ENCODE measurements at regions not wholly inside any gene's neighbourhood (a gene's known extent, or its start where the extent isn't known, plus 50 kb on each side); places are given as distances from the start of the nearest gene placed in this dataset.
"Not testable (repeated sequence)": the region's sequence is repeated elsewhere in the genome, so short reads cannot be mapped to it uniquely, and the experiment has no call there.

DNA sequence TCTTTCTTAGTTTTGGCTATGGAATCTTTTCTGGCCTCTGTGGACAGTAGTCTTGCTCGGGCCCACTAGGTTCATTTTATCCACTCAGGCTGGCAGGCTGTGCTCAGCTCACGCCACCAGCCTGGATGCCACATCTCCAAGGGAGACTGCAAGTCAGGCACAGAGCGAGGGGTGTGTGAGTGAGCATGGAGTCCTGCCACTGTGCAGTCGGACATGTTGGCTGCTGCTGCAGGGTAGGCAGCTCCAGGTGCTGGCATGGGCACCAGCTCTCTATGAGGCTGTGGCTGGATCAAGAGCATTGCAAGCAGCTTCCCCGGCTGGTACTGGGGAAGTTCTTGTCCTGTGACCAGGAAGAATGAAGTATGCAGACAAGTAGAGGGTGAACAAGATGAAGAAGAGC is 158.9 kb downstream of the PCTP start:
- no peak for DNase-seq

DNA sequence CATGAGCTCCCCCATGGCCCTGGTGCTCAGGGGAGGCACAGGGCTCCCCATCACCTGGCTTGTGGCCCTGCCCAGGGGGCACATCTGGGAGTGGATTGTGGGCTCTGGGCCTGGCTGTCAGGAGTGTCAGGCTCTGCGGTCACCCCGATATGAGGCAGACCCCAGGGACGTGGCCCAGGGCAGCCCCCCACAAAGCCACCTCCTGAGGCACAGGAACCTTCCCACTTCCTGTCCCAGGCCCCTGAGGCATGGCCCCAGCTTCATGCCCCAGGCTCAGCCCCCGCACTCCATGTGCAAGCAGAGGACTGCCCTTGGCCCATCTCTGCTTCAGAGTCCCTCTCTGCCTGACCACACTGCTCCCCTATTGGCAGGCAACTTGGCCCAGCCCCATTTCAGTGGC is 160.3 kb downstream of the PCTP start:
- DNase-seq, result no peak

DNA sequence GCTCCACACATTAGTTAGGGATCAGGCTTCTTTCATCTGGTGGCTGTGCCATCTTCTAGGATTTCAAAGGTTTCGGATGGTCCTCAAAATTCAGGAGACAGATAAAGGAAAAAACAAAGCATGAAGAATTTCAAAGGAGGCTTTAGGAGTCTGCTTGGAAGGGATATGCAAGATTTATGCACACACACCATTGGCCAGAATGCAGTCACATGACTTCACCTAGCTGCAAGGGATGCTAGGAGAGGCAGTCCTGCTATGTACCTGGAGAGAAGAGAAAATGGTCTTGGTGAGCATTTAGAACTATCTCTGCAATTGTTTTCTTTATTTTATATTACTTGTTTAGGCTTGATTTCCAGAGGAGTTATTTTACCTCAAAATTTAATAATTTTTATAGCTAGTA is 174.6 kb downstream of the PCTP start:
- no peak for DNase-seq

DNA sequence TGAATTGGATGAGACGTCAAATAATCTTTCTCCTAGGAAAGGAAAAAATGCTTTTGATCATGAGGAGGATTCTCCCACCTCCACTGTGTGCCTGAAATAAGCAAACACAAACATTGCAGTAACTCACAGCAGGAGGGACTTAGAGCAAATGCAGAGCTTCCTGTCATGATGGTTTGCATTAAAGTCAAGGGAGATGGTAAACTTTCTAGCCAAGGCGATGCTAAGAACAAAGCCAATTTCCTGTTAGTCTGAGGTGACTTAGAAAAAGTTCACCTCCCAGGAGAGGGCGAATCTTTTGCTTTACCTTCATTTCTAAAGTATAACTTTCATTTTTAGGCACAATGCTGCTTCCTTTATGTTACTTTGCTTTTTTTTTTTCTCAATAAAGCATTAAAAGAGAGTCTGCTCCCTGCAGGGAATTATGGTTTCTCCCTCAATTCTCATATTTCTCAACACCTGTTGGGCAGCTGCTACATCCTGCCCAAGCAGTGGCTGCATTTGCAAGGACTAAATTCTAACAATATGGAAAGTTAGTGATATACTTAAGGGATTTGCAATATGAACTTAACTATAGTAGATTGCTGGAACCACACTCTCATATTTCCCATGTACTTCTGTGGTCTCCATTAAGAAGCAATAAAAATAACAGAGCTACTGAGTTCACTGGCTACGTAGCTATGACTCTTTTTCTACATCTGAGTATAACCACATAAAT is 175.6 kb downstream of the PCTP start:
- no peak for DNase-seq

DNA sequence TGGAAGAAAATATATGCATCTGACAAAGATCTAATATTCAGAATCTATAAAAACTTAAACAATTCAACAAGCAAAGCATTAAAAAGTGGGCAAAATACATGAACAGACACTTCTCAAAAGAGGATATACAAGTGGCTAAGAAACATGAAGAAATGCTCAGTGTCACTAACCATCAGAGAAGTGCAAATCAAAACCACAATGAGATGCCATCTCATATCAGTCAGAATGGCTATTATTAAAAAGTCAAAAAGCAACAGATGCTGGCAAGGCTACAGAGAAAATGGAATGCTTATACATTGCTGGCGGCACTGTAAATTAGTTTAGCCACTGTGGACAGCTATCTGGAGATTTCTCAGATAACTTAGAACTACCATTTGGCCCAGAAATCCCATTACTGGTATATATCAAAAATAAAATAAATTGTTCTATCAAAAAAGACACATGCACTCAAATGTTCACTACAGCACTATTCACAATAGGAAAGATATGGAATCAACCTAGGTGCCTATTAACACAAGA is 179.5 kb downstream of the PCTP start:
- DNase-seq, result no peak

DNA sequence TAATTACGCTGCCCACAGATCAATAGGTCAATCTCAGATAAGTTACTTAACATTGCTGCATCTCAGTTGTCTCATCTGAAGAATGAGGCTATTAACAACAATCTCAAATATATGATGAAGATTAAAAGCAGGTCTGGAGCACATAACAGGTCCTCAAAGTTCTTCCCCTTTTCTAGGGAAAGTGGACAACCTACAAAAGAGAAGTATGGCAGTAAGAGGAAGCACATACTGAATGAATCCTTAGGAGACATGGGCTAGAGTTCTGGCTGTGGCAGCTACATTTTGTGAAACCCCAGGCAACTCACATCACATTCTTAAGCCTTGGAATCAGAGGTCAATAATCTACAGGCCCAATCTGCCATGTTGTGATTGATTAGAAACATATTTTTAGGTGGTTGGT is 180.6 kb downstream of the PCTP start:
- DNase-seq, result peak; percentile 3

DNA sequence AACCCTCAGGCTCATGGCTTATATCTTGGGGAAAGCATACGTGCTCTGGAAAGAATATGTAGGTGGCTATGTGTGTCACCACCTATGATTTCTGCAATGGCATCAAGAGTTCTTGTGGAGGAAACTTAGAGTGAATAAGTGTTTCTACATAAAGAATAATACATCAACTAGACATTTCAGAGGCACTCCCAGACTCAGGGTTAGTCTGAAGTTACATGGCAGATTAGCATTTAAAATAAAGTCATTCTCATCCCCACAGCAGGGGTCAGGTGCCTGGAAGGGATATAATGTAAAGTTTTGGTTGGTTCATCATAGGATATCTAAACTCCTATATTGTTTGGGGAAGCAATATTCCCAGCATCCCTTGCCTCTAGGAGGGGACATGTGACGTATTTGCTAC is 182.1 kb downstream of the PCTP start:
- DNase-seq, result no peak

DNA sequence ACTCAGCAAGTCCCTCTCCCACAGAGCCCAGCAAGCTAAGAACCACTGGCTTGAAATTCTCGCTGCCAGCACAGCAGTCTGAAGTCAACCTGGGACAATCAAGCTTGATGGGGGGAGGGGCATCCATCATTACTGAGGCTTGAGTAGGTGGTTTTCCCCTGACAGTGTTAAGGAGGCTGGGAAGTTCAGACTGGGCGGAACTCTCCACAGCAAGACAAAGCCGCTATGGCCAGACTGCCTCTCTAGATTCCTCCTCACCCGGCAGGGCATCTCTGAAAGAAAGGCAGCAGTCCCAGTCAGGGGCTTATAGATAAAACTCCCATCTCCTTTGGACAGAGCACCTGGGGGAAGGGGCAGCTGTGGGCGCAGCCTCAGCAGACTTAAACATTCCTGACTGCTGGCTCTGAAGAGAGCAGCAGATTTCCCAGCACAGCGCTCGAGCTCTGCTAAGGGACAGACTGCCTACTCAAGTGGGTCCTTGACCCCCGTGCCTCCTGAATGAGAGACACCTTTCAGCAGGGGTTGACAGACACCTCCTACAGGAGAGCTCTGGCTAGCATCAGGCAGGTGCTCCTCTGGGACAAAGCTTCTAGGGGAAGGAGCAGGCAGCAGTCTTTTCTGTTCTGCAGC is 188.4 kb downstream of the PCTP start:
- not testable (repeated sequence) for DNase-seq

DNA sequence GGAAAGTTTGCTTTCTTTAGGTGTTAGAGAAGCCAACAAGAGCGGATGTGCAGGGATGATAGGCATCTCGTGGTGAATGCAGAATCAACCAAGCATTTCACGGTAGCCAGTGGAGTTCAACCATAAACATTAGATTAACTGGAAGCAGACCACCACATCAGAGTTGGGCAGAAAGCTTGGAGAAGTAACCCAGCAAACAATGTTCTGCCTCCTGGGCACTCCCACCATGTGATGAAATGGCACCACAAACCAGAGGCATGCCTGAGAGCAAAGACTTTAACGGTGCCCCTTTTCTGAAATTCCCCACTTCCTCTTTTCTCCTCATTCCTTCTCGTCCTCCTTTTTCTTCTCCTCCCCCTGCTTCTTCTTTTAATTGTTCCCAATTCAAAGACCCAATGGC is 193.5 kb upstream of the ANKFN1 start:
- peak; percentile 35 for DNase-seq

DNA sequence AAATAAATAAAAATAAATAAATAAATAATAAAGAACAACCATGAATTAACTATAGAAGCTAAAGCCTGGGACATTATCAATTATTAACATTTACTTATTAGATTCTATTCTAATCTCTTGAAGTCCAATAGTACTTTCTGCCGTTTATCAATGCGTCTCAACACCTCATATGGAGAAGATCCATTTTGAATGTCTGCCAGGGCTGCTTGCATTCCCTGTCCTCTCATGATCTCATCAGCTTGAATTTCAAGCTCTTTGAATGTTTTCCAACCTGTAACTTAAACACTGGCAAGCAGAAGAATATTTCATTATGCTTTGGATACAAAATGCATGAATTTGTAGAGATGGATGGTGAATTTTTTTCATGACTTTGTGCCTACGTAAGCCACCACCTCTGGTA is 191.9 kb upstream of the ANKFN1 start:
- no peak for DNase-seq

DNA sequence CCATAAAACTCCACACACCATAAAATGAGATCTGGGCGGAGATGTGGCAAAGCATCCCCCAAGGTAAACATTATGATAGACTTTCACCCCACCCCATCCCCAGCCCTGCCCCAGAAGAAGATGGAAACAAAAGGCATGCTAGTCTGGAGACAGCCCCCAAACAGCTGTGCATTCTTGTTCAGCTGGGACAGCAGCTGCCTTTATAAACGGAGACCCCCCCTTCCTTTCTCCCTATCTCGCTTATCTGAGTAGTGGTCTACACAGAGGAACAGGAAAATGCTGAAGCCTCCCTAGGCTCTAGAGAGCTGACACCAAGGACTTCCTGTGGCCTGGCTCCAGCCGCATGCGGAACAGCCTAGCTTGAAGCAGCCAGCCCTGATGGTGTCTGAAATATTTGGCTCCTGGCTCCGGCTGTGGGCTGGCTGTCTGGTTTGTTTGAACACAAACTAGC is 190.3 kb upstream of the ANKFN1 start:
- peak; percentile 20 for DNase-seq

DNA sequence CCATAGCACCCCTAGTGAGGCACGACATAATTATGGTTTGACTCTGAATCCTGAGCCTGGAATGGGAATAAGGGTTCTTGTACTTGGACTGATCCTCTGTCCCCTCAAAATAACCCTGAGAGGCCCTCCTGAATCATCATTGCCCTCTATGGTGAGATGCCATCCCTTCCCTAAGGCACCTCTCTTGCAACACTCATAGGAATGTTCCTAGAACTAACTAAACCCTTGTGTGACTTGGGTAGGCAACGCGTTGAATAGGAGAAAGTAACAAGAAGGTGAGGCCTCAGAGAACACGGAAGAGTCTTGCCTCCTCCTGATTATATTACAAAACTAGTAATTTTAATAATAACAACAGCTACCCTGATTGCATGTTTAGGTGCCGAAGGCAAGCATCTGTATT is 189.1 kb upstream of the ANKFN1 start:
- no peak for DNase-seq

DNA sequence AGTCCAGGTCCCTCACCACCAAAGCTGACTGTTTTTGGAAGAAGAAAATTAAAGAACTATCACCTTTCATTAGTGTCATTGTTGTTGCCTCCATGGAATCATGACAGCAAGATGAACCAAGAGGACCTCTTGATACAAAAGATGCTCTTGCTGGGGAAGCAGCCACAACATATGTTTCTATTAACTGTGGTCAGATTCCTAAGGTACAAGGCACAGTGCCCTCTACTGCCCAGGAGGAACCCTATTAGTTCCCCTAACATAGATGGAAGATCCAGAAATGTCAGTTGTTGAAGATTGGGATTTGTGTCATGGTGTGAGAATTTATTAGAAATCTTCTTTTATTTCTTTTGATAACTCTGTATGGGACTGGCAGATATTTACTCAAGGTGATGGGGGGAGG is 188.2 kb upstream of the ANKFN1 start:
- DNase-seq, result no peak

DNA sequence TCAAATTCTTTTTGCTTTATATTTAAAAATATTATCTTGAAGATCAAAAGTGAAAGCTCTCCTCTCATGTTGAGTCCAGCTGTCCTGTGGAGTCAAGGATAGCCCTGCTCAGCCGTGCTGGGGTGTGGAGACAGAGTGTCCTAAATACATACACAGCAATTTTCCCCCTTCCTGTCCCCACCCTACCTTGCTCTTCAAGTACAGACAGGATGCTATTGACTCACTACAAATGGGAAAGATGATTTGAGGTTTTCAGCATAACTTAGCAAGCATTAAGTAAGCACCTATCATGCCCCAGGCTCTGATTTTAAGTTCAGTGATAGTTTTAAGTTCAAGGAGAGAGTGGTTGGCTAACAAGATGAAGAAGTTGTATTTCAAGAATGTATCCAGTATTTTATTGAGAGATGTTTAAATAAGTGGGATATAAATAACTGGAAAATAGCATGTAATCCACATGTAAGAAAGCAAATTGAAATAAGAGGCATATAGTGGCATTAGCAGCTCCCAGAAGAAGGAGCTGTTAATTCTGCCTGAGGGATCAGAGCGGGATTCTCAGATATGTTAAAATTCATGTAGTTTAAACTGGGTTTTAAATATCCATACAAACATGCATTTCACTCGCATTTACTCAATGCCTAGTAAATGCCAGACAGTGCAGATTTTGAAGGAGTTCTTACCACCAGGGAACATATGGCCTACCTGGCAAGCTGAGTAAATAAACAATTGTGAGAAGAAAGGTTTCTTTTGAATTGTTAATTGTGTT is 183.5 kb upstream of the ANKFN1 start:
- DNase-seq, result no peak

DNA sequence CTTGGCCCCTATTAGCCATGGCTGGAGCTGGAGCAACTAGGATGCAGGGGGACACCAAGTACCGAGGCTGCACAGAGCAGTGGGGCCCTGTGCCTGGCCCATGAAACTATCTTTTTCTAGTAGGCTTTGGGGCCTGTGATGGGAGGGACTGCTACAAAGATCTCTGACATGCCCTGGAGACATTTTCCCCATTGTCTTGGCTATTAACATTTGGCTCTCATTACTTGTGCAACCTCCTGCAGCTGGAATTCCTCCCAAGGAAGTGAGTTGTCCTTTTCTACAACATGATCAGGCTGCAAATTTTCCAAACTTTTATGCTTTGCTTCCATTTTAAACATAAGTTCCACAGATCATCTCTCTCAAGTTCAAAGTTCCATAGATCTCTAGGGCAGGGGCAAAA is 174.7 kb upstream of the ANKFN1 start:
- no peak for DNase-seq

DNA sequence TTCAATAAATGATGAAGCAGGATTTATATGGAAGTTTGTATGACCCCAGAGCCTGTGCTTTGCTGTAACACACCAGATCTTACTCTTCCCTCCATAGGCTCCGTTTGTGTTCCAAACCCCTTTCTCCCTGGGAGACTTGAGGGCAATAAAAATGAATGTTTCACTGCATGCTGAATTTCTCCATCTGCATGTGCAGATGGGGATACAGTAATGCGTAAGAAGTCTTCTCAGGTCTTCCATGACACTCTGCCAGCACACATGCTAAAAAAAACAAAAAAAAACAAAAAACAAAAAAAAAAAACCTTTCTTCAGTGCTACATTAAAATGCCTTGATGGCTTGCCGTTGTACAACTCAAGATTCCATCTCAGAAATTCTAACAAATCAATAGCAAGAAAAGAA is 170.2 kb upstream of the ANKFN1 start:
- DNase-seq, result no peak

DNA sequence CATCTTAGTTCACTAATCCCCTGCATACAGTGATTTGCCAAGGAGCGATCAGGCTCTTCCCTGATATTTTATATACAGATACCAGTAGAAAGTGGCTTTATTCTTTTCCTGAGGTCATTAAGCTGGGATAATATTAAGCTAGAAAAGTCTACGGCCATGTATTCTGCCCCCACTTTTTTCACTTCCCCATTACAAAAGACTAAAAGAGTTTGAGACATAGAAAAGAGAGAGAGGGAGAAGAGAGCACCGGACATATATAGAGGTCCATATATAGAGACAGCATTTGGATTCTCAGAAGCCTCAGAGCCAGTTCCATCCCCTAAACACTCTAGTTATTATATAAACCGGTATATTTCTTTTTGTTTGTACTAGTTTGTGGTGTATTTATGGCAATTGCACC is 166.5 kb upstream of the ANKFN1 start:
- DNase-seq, result no peak

DNA sequence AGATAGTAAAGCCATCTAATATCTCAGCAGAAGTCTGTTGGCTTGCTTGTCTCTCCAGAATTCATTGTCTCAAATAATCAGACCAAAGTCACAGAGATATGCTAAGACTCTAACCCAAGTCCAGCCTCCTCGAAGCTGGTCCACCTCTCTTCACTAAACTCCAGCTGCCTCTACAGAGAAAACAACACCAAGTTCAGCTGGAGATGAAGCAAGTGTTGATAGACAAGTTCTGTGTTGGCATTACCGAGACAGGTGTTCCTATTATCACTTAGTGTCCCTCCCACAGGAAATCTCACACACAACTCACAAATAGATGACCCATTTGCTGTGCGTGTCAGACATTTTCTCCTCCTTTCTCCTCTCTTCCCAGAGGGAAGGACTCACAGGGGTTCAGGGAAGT is 164.4 kb upstream of the ANKFN1 start:
- DNase-seq, result no peak

DNA sequence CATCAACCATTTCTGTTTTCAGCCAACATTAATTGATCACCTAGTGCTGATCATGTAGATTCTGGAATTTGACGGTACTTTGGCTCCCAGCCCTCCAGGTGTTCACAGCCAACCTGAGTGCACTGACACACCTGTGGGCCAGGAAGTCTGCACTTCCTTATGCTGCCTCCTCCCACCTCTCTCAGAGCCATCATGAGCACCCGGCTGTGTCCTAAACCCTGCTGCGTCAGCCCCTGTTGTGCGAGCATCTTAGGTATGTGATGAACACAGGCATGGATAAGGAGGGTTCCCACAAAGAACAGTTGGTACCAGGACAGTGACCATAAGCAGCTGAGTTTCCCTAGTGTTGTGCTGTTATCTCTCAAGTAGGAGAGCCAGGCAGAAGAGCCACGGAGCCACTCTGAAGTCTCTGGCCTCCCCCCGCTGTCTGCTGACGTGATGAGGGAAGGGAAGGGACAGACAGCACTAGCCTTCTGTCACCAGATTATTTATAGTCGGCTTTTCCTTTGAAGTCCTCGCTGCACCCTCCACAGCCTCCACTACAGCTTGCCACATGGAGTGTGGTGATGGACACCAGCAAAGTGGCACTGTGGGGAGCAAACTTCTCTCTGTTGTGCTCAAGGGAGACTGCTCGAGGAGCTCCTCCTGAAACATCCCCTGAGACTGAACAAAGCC is 162.8 kb upstream of the ANKFN1 start:
- DNase-seq, result no peak

DNA sequence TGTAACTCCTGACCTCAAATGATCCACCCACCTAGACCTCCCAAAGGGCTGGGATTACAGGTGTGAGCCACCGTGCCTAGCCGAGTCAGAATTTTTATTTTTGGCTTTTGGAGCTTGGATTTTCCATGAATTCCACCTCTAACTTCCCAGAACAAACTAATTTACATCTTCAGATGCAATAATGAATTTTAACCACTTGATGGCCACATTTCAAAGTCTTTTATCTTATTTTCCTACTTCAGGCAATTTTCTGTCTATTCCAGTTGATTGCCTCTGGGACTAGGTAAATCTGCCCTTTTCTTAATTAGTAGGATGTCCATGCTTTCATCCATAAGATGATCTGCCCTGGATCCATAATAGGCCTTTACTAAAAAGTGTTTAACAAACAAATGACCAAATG is 156.4 kb upstream of the ANKFN1 start:
- no peak for DNase-seq

DNA sequence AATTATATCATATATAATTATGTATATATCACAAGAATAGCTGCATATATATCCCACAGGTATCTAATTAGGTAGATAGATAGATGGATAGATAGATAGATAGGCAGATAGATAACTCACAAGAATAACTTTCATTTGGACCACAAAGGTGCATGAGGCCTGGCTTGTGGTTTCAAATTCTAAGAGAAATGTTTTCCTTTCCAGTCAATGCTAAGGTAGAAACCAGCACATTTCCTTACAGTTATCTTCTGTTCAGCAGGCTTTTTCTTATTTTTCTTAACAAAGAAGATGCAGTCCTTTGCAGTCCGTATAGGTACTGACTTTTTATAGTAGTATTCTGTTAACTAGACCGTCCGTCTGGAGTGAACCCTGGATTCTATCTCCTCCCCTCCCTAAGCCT is 152.9 kb upstream of the ANKFN1 start:
- no peak for DNase-seq

DNA sequence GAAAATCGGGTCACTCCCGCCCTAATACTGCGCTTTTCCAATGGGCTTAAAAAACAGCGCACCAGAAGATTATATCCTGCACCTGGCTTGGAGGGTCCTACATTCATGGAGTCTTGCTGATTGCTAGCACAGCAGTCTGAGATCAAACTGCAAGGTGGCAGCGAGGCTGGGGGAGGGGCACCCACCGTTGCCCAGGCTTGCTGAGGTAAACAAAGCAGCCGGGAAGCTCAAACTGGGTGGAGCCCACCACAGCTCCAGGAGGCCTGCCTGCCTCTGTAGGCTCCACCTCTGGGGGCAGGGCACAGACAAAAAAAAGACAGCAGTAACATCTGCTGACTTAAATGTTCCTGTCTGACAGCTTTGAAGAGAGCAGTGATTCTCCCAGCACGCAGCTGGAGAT is 150.6 kb upstream of the ANKFN1 start:
- not testable (repeated sequence) for DNase-seq

Data from hematopoietic multipotent progenitor cell treated with erythropoietin and hydrocortisone succinate and interleukin-3 and kit ligand, for 6 days (in vitro differentiated cells).